Fibroblast of pulmonary artery (primary cell): ENCODE measurements at regions not wholly inside any gene's neighbourhood (a gene's known extent, or its start where the extent isn't known, plus 50 kb on each side); places are given as distances from the start of the nearest gene placed in this dataset.

Experiments
- DNase-seq: peaks from one replicate; pipeline ENCODE4 v3.0.0-alpha.2; 2010; ENCODE audit warnings: low read depth
- H3K4me3 ChIP-seq: replicated peaks from 2 replicates; pipeline ENCODE4 v1.5.1; 2011; ENCODE audit warnings: low read depth, mild to moderate bottlenecking, control low read depth, low read length, moderate library complexity
- TF ChIP-seq, protein P1 (sequence below): IDR thresholded peaks from 2 replicates; pipeline ENCODE4 v1.5.1; 2011; ENCODE audit warnings: mild to moderate bottlenecking, control low read depth, low read length, inconsistent platforms; ENCODE audit errors: missing control alignments

DNA sequence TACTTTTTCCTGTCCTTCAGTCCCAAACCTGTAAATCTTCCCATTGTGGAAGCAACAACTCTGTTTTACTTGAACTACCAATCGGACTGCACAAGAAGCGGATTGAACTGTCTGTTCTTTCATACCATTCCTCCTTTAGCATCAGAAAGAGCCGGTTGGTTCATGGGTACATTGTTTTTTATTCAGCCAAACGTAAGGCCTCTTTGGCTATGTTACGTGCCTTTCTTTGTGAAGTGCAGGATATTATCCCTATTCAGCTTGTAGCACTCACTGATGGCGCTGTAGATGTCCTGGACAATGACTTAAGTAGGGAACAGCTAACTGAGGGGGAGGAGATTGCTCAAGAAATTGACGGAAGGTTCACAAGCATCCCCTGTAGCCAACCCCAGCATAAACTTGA lies 60.3 kb downstream of the ARHGAP35 start:
- TF ChIP-seq, protein P1, sequence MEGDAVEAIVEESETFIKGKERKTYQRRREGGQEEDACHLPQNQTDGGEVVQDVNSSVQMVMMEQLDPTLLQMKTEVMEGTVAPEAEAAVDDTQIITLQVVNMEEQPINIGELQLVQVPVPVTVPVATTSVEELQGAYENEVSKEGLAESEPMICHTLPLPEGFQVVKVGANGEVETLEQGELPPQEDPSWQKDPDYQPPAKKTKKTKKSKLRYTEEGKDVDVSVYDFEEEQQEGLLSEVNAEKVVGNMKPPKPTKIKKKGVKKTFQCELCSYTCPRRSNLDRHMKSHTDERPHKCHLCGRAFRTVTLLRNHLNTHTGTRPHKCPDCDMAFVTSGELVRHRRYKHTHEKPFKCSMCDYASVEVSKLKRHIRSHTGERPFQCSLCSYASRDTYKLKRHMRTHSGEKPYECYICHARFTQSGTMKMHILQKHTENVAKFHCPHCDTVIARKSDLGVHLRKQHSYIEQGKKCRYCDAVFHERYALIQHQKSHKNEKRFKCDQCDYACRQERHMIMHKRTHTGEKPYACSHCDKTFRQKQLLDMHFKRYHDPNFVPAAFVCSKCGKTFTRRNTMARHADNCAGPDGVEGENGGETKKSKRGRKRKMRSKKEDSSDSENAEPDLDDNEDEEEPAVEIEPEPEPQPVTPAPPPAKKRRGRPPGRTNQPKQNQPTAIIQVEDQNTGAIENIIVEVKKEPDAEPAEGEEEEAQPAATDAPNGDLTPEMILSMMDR, result no peak
- H3K4me3 ChIP-seq, result no peak overlapping the region
- no peak for DNase-seq

DNA sequence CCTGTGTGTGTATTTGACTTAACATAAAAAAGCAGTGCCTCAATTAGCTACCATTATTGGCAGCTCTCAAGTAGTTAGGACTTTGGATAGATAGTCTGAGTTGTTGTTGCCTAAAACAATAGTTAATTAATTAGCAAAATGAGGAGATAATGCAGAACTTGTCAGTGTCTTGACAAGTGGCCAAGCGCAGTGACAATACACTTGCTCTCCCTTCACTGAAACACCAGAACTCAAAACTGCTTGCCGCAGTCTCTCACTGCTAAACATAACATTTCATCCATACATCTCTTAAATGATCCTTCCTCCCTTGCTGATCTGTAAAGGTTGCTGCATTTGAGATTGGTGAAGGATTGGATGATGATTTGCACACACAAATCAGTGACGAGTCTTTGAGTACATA lies 61.7 kb downstream of the ARHGAP35 start:
- no peak overlapping the region for H3K4me3 ChIP-seq
- TF ChIP-seq, protein P1, result no peak
- no peak for DNase-seq

DNA sequence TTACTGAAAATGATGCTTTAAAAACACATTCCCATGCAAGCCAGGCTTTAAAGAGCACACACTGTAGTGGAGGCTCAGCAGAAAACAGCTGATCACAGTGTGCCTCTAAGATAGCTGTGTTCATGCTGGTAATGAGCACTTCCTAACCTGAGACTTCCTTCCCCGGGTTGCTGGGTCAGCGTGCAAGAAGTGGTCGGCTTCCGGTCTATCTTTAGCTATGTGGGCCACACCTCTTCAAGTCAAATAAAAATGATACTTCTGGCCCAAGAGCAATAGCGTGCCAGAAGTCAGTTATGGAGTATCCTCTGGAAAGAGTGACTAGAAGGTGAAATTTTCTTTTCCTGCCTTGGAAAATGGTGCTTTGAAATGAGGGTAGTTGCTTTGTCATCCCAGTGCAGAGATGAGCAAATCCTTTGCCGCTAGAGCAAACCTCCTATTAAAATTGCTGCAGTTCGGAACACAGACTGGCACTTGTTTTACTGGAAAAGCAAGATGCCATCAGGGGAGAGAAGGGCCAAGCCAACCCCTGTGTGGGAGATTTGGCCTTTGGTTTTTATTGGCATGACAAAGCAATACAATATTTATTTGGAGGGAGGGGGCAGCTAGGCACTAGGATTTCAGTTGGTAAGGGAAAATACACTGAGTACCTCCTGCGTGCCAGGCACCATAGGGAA lies 64.2 kb downstream of the ARHGAP35 start:
- TF ChIP-seq, protein P1, result no peak
- DNase-seq, result no peak
- no peak overlapping the region for H3K4me3 ChIP-seq

DNA sequence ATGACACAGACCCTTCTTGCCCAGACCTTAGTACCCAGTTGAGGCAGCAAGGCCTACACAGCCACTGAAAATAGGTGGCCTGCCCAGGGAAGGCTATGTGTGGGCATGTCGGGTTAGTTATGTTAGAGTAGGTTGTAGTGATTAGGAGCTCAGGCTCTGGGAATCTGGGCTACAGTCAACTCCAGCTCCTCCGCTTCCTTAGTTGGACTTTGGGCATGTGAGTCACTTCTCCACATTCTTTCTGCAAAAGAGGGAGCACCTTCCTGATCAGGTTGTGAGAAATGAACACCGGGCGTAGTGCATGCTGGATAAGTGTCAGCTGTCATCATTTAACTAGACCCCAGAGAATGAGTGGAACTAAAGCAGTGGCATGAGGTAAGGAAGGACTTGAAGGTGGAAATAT lies 64.8 kb downstream of the ARHGAP35 start:
- TF ChIP-seq, protein P1, result no peak
- peak; percentile 47 for DNase-seq
- H3K4me3 ChIP-seq, result no peak overlapping the region

DNA sequence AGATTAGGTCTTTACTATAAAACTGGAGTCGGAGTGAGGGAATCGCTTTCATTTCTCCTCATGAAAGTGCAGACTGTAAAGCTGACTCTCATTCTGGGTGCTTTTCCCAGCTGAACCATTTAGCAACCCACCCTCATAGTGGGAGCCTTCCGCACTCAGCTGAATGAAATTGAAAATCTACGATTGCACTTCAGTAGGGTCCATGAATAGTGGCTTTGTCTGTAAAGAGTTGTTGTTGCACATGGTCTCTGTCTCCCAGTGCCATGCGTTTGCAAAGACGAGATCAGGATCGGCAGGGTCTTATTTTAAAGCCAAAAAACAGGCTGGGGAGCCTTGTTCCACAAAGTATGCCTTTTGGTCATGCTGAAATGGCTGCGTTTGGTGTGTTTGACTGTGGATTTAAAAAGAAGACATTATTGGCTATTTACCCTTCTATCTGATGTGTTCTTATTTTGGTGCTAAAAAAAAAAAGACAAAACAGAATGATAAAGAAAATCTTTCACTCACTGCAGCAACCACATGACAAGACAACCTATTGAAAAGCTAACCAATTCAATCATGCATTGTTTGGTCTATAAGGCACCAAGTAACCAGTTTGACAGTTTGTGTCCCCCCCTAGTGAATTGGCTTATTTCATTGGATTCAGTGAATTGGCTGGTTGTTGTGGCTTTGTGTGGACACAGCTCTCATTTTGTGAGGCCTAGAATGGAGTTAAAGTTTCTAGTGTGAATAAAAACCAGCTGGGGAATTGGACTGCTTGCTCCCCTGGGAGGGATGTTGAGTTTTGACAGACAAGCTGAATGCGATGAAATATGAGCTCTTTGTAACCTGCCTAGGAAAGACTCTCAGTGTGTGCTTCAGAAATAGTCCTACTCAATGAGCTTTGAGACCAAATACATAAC lies 65.6 kb downstream of the ARHGAP35 start:
- TF ChIP-seq, protein P1, result no peak
- no peak for DNase-seq
- no peak overlapping the region for H3K4me3 ChIP-seq

DNA sequence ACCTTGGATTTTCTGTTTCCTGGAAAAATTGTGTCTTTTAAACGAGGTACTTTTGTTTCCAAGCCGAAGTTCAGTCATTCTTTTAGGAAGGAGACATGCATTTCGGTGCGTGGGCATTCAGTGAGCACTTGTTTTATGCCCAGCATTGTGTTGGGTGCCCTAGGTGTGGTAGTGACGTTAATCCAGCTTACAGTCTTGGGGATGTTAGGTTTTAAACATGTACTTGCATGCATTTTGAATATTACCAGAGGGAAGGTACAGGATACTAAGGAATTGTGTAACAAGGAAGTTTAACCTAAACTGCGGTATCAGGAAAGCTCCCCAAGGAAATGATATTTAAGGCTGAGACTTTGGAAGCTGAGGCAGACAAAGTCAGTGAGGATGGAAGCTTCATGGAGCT lies 66.3 kb downstream of the ARHGAP35 start:
- no peak overlapping the region for H3K4me3 ChIP-seq
- no peak for DNase-seq
- TF ChIP-seq, protein P1, result no peak
